ENCODE measurements at regions not wholly inside any gene's neighbourhood (a gene's known extent, or its start where the extent isn't known, plus 50 kb on each side); places are given as distances from the start of the nearest gene placed in this dataset.

DNA sequence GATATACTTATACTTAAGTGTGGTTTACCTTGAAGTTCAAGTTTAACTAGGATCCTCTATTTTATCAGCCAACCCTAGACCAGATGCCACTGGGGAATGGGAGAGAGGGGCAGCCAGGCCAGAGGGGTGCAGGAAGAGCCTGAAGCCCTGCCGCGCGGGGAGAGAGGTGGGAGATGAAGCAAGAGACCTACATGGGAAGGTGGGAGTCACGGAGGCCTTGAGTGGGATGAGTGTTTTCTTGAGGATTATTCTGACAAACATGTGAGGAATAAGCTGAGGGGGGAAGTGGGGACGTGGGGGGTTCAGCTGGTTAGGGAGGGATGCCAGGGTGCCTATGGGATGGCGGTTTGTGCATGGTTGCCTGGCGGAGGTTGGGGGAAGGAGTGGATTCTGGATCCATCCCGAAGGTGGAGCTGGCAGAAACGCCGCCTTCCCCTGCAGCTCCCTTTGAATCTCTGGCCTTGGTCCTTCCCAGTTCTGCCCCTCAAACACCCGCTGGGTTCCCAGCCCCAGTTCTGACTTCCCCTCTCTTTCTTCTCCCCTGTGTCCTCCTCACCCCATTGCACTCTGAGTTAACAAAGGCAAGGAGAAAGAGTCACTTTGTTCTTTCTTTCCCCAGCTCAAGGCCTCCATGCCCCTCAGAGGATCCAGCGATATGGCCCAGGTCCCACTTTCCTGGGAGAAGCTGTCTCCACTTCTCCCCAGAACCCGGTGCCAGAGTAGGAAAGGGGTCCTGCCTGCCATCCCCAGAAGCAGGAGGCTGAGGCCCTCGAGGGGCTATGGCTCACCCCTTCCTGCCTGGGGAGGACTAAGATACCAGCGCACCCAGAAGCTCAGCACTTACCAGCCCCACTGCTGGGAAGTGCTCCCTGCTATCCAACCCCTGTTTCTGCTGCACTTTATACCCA lies 274.2 kb downstream of the UACA start:
- no peak for DNase-seq

DNA sequence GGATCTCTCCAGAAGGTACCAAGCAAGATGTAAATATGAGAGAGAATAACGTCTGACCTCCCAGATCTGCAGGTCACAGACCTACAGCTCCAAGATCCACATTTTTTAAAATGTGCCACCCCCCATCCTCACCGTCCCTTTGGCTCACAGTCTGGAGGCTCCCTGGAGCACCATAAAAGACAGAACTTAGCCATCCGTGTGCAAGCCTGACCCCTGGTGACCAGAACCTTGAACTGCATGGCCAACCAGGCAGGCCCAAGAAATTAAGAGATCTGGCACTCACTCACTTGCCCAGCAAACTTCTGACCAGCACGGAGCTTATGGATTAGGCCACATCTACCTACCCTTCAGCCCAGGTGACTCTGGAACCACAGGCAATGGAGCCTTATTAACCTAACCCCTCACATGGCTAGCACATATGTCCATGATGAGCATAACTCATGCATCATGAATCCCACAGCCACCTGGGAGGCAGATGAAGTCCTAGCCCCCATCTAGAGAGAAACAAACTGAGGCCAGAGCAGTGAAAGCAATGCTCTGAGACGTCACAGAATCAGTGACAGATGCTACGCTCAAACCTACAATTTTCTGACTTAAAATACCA lies 275.3 kb downstream of the UACA start:
- DNase-seq: peak; percentile 54 to 57

GRCh38 chr15:70487387-70487740 lies 276.0 kb downstream of the UACA start:
- DNase-seq: no peak

- peak; percentile 75 to 86 for DNase-seq
These were observed 276.6 kb downstream of the UACA start for GRCh38 chr15:70486451-70487386.

- DNase-seq: no peak
These were observed 277.3 kb downstream of the UACA start for GRCh38 chr15:70486012-70486411.

DNA sequence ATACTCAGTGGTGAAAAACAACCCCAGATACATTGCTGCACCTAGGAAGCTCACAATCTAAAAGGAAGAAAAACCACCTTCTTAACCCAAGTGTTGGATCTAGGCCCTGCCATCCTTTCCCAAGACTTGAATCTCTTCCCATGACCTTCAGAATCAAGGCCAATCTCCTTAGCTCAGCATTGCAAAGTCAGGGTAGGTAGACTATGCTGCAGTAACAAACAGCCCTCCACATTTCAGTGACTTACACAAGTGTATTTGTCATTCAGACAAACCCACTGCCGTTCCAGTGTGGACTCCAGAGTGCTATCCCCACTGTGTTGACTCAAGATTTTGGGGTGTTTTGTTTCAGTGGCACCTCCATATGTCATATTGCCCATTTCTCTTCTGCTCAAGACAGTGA lies 278.4 kb downstream of the UACA start:
- DNase-seq: no peak

GRCh38 chr15:70483513-70483912 lies 279.8 kb downstream of the UACA start:
- no peak for DNase-seq

DNA sequence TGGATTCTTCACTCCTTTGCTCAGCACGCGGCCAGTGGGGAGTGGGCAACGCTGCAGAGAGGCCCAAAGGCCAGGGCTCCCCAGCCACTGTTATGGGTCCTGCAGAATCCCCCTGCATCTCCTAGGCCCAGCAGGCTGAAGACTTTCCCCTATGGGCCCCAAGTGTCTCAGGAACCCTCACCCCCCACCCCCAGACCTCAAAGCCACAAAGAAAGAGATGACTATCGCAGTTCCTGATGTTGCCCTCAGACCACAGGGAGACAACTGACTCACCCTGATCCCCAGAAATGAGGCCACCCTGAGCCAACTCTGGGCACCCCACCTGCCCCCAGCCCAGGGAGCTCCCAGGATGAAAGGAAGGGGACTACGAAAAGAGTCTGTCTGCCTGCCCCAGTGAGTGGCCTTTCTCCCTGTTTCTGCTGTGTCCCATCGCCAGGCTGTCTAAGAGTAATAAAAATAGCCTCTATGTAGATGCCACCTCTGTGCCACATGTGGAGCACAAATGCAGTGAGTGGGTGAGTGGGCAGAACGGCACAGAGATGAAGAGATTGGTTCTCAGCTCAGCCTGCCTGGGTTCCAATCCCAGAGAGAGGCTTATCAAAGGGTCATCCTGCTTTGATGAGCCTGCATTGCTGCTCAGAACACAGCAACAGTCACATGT lies 283.0 kb downstream of the UACA start:
- peak; percentile 30 to 62 for DNase-seq

DNA sequence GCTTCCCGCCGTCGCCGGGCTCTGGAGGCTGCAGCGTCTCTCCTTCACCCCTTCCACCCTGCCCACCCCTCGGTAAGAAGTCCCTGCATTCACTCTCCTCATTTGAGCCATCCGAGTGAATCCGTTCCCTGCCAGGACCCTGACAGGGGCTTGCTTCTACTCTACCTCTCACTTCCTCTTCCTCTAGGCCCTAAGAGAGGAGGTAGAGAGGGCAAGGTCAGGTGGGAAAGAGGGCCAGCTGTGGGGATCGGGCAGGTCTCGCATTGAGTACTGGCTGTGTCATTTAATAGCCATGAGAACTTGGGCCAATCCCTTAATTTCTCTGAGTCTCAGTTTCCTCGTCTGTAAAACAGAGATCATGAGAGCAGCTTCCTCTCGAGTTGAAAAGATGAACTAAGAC lies 283.6 kb downstream of the UACA start:
- DNase-seq: no peak

DNA sequence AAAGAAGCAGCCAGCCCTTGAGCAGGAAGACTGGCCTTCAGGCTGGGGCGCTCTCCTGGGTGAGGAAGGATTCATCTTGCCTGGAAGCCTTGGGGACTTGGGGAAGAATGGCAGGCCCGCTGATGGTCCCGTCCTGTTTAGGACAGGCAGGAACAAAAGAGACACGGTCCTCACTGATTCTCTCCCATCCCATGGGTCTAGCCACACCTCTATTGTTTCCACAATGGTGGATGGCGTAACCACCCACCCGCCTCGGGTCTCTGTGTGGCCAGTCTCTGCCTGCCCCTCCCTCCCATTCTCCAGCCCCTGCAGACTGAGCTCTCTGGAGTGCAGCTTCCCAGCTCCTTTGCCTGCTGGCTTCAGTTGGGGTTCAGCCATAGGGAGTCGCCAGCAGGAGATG lies 284.3 kb downstream of the UACA start:
- no peak for DNase-seq

GRCh38 chr15:70478251-70478990 lies 284.9 kb downstream of the UACA start:
- DNase-seq: no peak

- DNase-seq: no peak
These were observed 285.6 kb downstream of the UACA start for GRCh38 chr15:70477750-70478250.

DNA sequence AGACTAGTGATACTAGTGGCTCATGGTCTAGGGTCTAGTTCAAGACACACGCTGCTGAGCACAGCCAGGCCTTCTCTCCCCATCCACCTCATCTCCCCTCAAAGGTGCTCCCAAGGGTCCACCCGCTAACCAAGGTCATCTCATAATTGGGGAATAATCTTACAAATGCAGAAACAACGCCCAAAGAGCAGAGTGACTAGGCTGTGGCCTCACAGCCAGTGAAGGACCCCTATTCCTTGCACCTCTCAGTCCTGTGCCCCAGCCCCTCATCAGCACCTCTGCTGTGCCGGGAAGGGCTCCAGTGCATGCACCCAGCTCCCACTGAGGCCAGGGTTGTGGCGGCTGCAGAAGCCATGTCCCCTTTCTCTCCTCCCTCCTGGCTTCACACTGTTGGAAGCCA lies 286.9 kb downstream of the UACA start:
- DNase-seq: no peak

- no peak for DNase-seq
These were observed 287.4 kb downstream of the UACA start for GRCh38 chr15:70475921-70476320.

- DNase-seq: no peak
These were observed 288.0 kb downstream of the UACA start for GRCh38 chr15:70475407-70475781.

GRCh38 chr15:70474471-70475406 lies 288.6 kb downstream of the UACA start:
- DNase-seq: peak; percentile 54 to 88

- no peak for DNase-seq
These were observed 289.6 kb downstream of the UACA start for GRCh38 chr15:70473581-70474370.

DNA sequence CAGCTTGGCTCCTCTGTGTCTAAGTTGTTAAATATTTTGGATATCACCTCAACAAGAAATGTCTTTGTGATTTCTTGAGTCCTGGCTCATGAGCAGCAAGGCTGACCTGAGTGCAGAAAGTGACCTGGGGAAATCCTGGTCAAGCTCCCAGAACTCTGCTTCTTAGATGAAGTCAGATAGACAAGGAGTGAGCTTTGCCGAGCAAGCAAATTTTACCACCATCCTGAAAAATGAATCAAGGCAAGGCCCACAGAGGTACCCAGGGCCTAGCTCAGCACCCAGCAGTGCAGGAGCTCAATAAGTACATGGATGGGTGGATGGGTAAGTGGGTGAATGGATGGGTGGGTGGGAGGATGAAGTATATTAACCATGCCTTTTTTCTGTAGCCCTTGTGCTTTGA lies 291.8 kb downstream of the UACA start:
- DNase-seq: no peak

GRCh38 chr15:70470556-70471191 lies 292.7 kb downstream of the UACA start:
- DNase-seq: no peak

All from bone marrow (tissue), 2 donors.